ENCODE measurements at regions not wholly inside any gene's neighbourhood (a gene's known extent, or its start where the extent isn't known, plus 50 kb on each side); places are given as distances from the start of the nearest gene placed in this dataset.

GRCh38 chr3:159627229-159627628 is 361.4 kb upstream of the IL12A start:
- H3K4me3 ChIP-seq (ENCODE audit: low read depth, low read length) = no peak overlapping the region
- no peak for TF ChIP-seq CTCF (IDR thresholded peaks at IDR 0.05; ENCODE audit: borderline replicate concordance, insufficient read depth, low read depth, low read length)

GRCh38 chr3:159627634-159628033 is 361.0 kb upstream of the IL12A start:
- no peak overlapping the region for H3K4me3 ChIP-seq (ENCODE audit: low read depth, low read length)
- TF ChIP-seq CTCF (IDR thresholded peaks at IDR 0.05; ENCODE audit: borderline replicate concordance, insufficient read depth, low read depth, low read length) = no peak

GRCh38 chr3:159629329-159630084 is 359.1 kb upstream of the IL12A start:
- TF ChIP-seq CTCF (IDR thresholded peaks at IDR 0.05; ENCODE audit: borderline replicate concordance, insufficient read depth, low read depth, low read length) = no peak

GRCh38 chr3:159631226-159631625 is 357.4 kb upstream of the IL12A start:
- H3K4me3 ChIP-seq (ENCODE audit: low read depth, low read length) = no peak overlapping the region
- TF ChIP-seq CTCF (IDR thresholded peaks at IDR 0.05; ENCODE audit: borderline replicate concordance, insufficient read depth, low read depth, low read length) = no peak

More at GRCh38 chr3:159629329-159630084, 359.1 kb upstream of the IL12A start:
- no peak overlapping the region for H3K4me3 ChIP-seq (ENCODE audit: low read depth, low read length)

- TF ChIP-seq CTCF (IDR thresholded peaks at IDR 0.05; ENCODE audit: borderline replicate concordance, insufficient read depth, low read depth, low read length) = no peak
- no peak overlapping the region for H3K4me3 ChIP-seq (ENCODE audit: low read depth, low read length)
These were observed 356.5 kb upstream of the IL12A start for GRCh38 chr3:159632128-159632527.

- H3K4me3 ChIP-seq (ENCODE audit: low read depth, low read length) = no peak overlapping the region
- TF ChIP-seq CTCF (IDR thresholded peaks at IDR 0.05; ENCODE audit: borderline replicate concordance, insufficient read depth, low read depth, low read length) = no peak
These were observed 355.8 kb upstream of the IL12A start for GRCh38 chr3:159632851-159633250.

- no peak for TF ChIP-seq CTCF (IDR thresholded peaks at IDR 0.05; ENCODE audit: borderline replicate concordance, insufficient read depth, low read depth, low read length)
- no peak overlapping the region for H3K4me3 ChIP-seq (ENCODE audit: low read depth, low read length)
These were observed 354.2 kb upstream of the IL12A start for GRCh38 chr3:159634483-159634882.
